T-helper 2 cell treated with Interferon-gamma antibody and Interleukin-4, amounts not matched to agents 5 μg/mL and 100 μg/mL, for 36 hours (primary cell): ENCODE measurements at regions not wholly inside any gene's neighbourhood (a gene's known extent, or its start where the extent isn't known, plus 50 kb on each side); places are given as distances from the start of the nearest gene placed in this dataset.
"Not testable (repeated sequence)": the region's sequence is repeated elsewhere in the genome, so short reads cannot be mapped to it uniquely, and the experiment has no call there.

Source experiments
- DNase-seq: peaks from one replicate; pipeline ENCODE4 v3.0.0; 2021; ENCODE audit warnings: low spot score
- H3K27ac Mint-ChIP-seq: one replicate; pipeline ENCODE4 v1.8.0; 2021; ENCODE audit warnings: mild to moderate bottlenecking, mixed read lengths
- H3K27me3 Mint-ChIP-seq: one replicate; pipeline ENCODE4 v1.8.0; 2021; ENCODE audit warnings: low read depth, mixed read lengths
- H3K36me3 Mint-ChIP-seq: one replicate; pipeline ENCODE4 v1.8.0; 2021; ENCODE audit warnings: low read depth, mixed read lengths
- H3K4me1 Mint-ChIP-seq: one replicate; pipeline ENCODE4 v1.8.0; 2021; ENCODE audit warnings: low read depth, mixed read lengths
- H3K4me3 Mint-ChIP-seq: one replicate; pipeline ENCODE4 v1.8.0; 2022; ENCODE audit warnings: mild to moderate bottlenecking, moderate library complexity, mixed read lengths
- H3K9me3 Mint-ChIP-seq: one replicate; pipeline ENCODE4 v1.8.0; 2021; ENCODE audit warnings: mixed read lengths

GRCh38 chr1:204793259-204793914 is 77.3 kb upstream of the NFASC start:
- no peaks in the 10 kb centered on the region for H3K9me3 Mint-ChIP-seq
- H3K27ac Mint-ChIP-seq = no peak overlapping the region
- peaks cover 7% of the 10 kb centered on the region for H3K4me1 Mint-ChIP-seq
- H3K4me3 Mint-ChIP-seq = no peak overlapping the region
- no peaks in the 10 kb centered on the region for H3K36me3 Mint-ChIP-seq
- H3K27me3 Mint-ChIP-seq = peaks cover 21% of the 10 kb centered on the region
- DNase-seq = no peak

- not testable (repeated sequence) for H3K36me3 Mint-ChIP-seq, H3K4me1 Mint-ChIP-seq, H3K9me3 Mint-ChIP-seq, H3K27me3 Mint-ChIP-seq, H3K27ac Mint-ChIP-seq, H3K4me3 Mint-ChIP-seq, DNase-seq
These were observed 73.8 kb upstream of the NFASC start for GRCh38 chr1:204796886-204797285.

GRCh38 chr1:204797401-204797800 is 73.3 kb upstream of the NFASC start:
- DNase-seq = no peak
- H3K4me1 Mint-ChIP-seq = no peaks in the 10 kb centered on the region

GRCh38 chr1:204799630-204800029 is 71.0 kb upstream of the NFASC start:
- Mint-ChIP-seq H3K27ac (no peak overlapping the region), H3K36me3 (no peaks in the 10 kb centered on the region), H3K27me3 (peaks cover 5% of the 10 kb centered on the region), H3K4me3 (no peak overlapping the region), H3K9me3 (no peaks in the 10 kb centered on the region), H3K4me1 (peaks cover 2% of the 10 kb centered on the region)
- no peak for DNase-seq

More at GRCh38 chr1:204797401-204797800, 73.3 kb upstream of the NFASC start:
- no peaks in the 10 kb centered on the region for H3K9me3 Mint-ChIP-seq
- no peak overlapping the region for H3K4me3 Mint-ChIP-seq
- no peak overlapping the region for H3K27ac Mint-ChIP-seq
- no peaks in the 10 kb centered on the region for H3K36me3 Mint-ChIP-seq
- peaks cover 5% of the 10 kb centered on the region for H3K27me3 Mint-ChIP-seq

GRCh38 chr1:204801211-204801610 is 69.5 kb upstream of the NFASC start:
- Mint-ChIP-seq H3K9me3 (no peaks in the 10 kb centered on the region), H3K4me1 (peaks cover 2% of the 10 kb centered on the region), H3K36me3 (no peaks in the 10 kb centered on the region)

GRCh38 chr1:204802401-204803175 is 68.1 kb upstream of the NFASC start:
- H3K36me3 Mint-ChIP-seq = no peaks in the 10 kb centered on the region
- no peak for DNase-seq
- no peak overlapping the region for H3K27ac Mint-ChIP-seq
- peaks cover 7% of the 10 kb centered on the region for H3K4me1 Mint-ChIP-seq
- no peak overlapping the region for H3K4me3 Mint-ChIP-seq
- H3K27me3 Mint-ChIP-seq = peaks cover 5% of the 10 kb centered on the region
- H3K9me3 Mint-ChIP-seq = no peaks in the 10 kb centered on the region

More at GRCh38 chr1:204801211-204801610, 69.5 kb upstream of the NFASC start:
- peaks cover 5% of the 10 kb centered on the region for H3K27me3 Mint-ChIP-seq
- H3K27ac Mint-ChIP-seq = no peak overlapping the region
- no peak overlapping the region for H3K4me3 Mint-ChIP-seq
- no peak for DNase-seq

GRCh38 chr1:204803607-204804006 is 67.1 kb upstream of the NFASC start:
- peaks cover 5% of the 10 kb centered on the region for H3K27me3 Mint-ChIP-seq
- H3K9me3 Mint-ChIP-seq = no peaks in the 10 kb centered on the region

GRCh38 chr1:204806943-204807687 is 63.5 kb upstream of the NFASC start:
- Mint-ChIP-seq H3K4me1 (peaks cover 7% of the 10 kb centered on the region), H3K27ac (peak overlapping the region; percentile 73), H3K36me3 (no peaks in the 10 kb centered on the region), H3K9me3 (no peaks in the 10 kb centered on the region), H3K4me3 (peak overlapping the region; percentile 80), H3K27me3 (peaks cover 12% of the 10 kb centered on the region)
- DNase-seq = peak; percentile 79

More at GRCh38 chr1:204803607-204804006, 67.1 kb upstream of the NFASC start:
- no peaks in the 10 kb centered on the region for H3K36me3 Mint-ChIP-seq
- H3K4me1 Mint-ChIP-seq = peaks cover 7% of the 10 kb centered on the region
- no peak for DNase-seq
- H3K4me3 Mint-ChIP-seq = no peak overlapping the region
- no peak overlapping the region for H3K27ac Mint-ChIP-seq

GRCh38 chr1:204809488-204809887 is 61.2 kb upstream of the NFASC start:
- Mint-ChIP-seq H3K9me3 (no peaks in the 10 kb centered on the region), H3K27ac (no peak overlapping the region), H3K4me3 (no peak overlapping the region), H3K27me3 (peaks cover 16% of the 10 kb centered on the region), H3K4me1 (peaks cover 5% of the 10 kb centered on the region), H3K36me3 (no peaks in the 10 kb centered on the region)
- no peak for DNase-seq

- H3K36me3 Mint-ChIP-seq = no peaks in the 10 kb centered on the region
- H3K27me3 Mint-ChIP-seq = peaks cover 27% of the 10 kb centered on the region
- no peak overlapping the region for H3K4me3 Mint-ChIP-seq
- no peaks in the 10 kb centered on the region for H3K9me3 Mint-ChIP-seq
- H3K4me1 Mint-ChIP-seq = no peaks in the 10 kb centered on the region
- DNase-seq = no peak
- H3K27ac Mint-ChIP-seq = no peak overlapping the region
These were observed 57.8 kb upstream of the NFASC start for GRCh38 chr1:204812842-204813241.

GRCh38 chr1:204813522-204813921 is 57.1 kb upstream of the NFASC start:
- Mint-ChIP-seq H3K27ac (no peak overlapping the region), H3K4me3 (no peak overlapping the region), H3K4me1 (no peaks in the 10 kb centered on the region), H3K36me3 (no peaks in the 10 kb centered on the region), H3K9me3 (no peaks in the 10 kb centered on the region), H3K27me3 (peaks cover 31% of the 10 kb centered on the region)
- no peak for DNase-seq

- DNase-seq = no peak
- H3K9me3 Mint-ChIP-seq = no peaks in the 10 kb centered on the region
- H3K27me3 Mint-ChIP-seq = peaks cover 31% of the 10 kb centered on the region
- H3K4me1 Mint-ChIP-seq = no peaks in the 10 kb centered on the region
- no peak overlapping the region for H3K27ac Mint-ChIP-seq
- H3K36me3 Mint-ChIP-seq = no peaks in the 10 kb centered on the region
- no peak overlapping the region for H3K4me3 Mint-ChIP-seq
These were observed 56.3 kb upstream of the NFASC start for GRCh38 chr1:204814166-204814884.

- DNase-seq = no peak
- no peaks in the 10 kb centered on the region for H3K36me3 Mint-ChIP-seq
- no peaks in the 10 kb centered on the region for H3K9me3 Mint-ChIP-seq
- H3K27me3 Mint-ChIP-seq = peaks cover 21% of the 10 kb centered on the region
- no peak overlapping the region for H3K4me3 Mint-ChIP-seq
- no peak overlapping the region for H3K27ac Mint-ChIP-seq
- no peaks in the 10 kb centered on the region for H3K4me1 Mint-ChIP-seq
These were observed 53.3 kb upstream of the NFASC start for GRCh38 chr1:204817341-204817740.
